Glomerular visceral epithelial cell (primary cell): ENCODE measurements at regions not wholly inside any gene's neighbourhood (a gene's known extent, or its start where the extent isn't known, plus 50 kb on each side); places are given as distances from the start of the nearest gene placed in this dataset.
A peak's percentile ranks its signal among the peaks of the same experiment; 100 is the strongest.

Source experiments
- DNase-seq: peaks from one replicate; pipeline ENCODE4 v3.0.0-alpha.2; 2016; ENCODE audit errors: extremely low spot score

GRCh38 chr17:45687594-45687993 lies 96.5 kb upstream of the CRHR1 start:
- no peak for DNase-seq

- no peak for DNase-seq
These were observed 95.8 kb upstream of the CRHR1 start for GRCh38 chr17:45688353-45688752.

GRCh38 chr17:45688820-45689219 lies 95.3 kb upstream of the CRHR1 start:
- DNase-seq: no peak

GRCh38 chr17:45689451-45689850 lies 94.7 kb upstream of the CRHR1 start:
- no peak for DNase-seq

- no peak for DNase-seq
These were observed 93.4 kb upstream of the CRHR1 start for GRCh38 chr17:45690625-45691275.

GRCh38 chr17:45692661-45693060 lies 91.5 kb upstream of the CRHR1 start:
- DNase-seq: no peak

- no peak for DNase-seq
These were observed 90.3 kb upstream of the CRHR1 start for GRCh38 chr17:45693792-45694191.

GRCh38 chr17:45696442-45696841 lies 87.7 kb upstream of the CRHR1 start:
- DNase-seq: no peak

- DNase-seq: no peak
These were observed 87.0 kb upstream of the CRHR1 start for GRCh38 chr17:45697076-45697475.

- DNase-seq: no peak
These were observed 83.7 kb upstream of the CRHR1 start for GRCh38 chr17:45700171-45701090.

GRCh38 chr17:45702666-45703266 lies 81.4 kb upstream of the CRHR1 start:
- DNase-seq: peak; percentile 5

GRCh38 chr17:45703348-45703747 lies 80.8 kb upstream of the CRHR1 start:
- no peak for DNase-seq

GRCh38 chr17:45703806-45704205 lies 80.3 kb upstream of the CRHR1 start:
- no peak for DNase-seq

- no peak for DNase-seq
These were observed 79.9 kb upstream of the CRHR1 start for GRCh38 chr17:45704251-45704650.

GRCh38 chr17:45705123-45706009 lies 78.8 kb upstream of the CRHR1 start:
- DNase-seq: peak; percentile 20

GRCh38 chr17:45706033-45706432 lies 78.1 kb upstream of the CRHR1 start:
- DNase-seq: no peak

GRCh38 chr17:45708707-45709290 lies 75.3 kb upstream of the CRHR1 start:
- DNase-seq: no peak

GRCh38 chr17:45709728-45710288 lies 74.3 kb upstream of the CRHR1 start:
- DNase-seq: no peak

GRCh38 chr17:45715787-45716186 lies 68.3 kb upstream of the CRHR1 start:
- DNase-seq: no peak

- DNase-seq: no peak
These were observed 65.3 kb upstream of the CRHR1 start for GRCh38 chr17:45718791-45719190.
